HG03442 (cell line): ENCODE measurements at regions not wholly inside any gene's neighbourhood (a gene's known extent, or its start where the extent isn't known, plus 50 kb on each side); places are given as distances from the start of the nearest gene placed in this dataset.

Source experiments
- ATAC-seq: cut with Tn5 transposase; IDR thresholded peaks from one replicate; pipeline ENCODE4 v1.9.1; 2021; ENCODE audit warnings: mild to moderate bottlenecking, moderate library complexity; ENCODE audit not compliant: unreplicated experiment

DNA sequence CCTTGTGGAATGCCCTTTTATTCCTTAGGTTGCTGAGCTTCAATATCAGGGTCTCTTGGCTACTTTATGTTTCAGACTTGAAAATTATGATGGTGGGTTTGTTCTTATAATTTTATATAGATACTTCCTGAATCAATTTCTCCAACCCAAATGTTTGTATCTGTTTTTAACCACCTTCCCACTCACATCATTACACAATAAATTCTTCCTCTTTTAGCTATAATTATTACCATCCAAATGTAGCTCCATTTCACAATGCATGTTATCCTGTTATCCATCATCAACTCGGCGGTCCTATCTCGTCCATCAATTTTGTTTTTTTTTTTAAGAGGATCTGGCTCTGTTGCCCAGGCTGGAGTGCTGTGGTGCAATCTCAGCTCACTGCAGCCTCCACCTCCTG is 357.6 kb upstream of the ZP4 start:
- no peak for ATAC-seq

- no peak for ATAC-seq
These were observed 351.5 kb upstream of the ZP4 start for GRCh38 chr1:238242181-238242580.

- no peak for ATAC-seq
These were observed 350.9 kb upstream of the ZP4 start for GRCh38 chr1:238241607-238242006.

DNA sequence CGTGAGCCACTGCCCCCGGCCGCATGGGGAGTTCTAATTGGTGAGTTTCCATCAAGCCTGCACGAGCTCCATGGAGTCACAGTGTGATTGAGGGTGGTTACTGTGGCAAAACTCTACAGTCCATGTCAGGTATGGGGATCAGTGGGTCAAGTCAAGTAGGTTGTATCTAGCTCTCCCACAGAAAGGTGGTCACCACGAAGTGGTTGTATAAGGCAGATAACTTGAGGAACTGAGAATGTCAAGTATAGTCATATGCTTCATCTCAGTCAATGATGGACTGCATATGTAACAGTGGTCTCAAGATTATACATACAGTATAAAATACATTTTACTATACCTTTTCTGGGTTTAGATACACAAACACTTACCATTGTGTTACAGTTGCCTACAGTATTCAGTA is 348.6 kb upstream of the ZP4 start:
- ATAC-seq: no peak

GRCh38 chr1:238233966-238234365 is 343.2 kb upstream of the ZP4 start:
- ATAC-seq: no peak

DNA sequence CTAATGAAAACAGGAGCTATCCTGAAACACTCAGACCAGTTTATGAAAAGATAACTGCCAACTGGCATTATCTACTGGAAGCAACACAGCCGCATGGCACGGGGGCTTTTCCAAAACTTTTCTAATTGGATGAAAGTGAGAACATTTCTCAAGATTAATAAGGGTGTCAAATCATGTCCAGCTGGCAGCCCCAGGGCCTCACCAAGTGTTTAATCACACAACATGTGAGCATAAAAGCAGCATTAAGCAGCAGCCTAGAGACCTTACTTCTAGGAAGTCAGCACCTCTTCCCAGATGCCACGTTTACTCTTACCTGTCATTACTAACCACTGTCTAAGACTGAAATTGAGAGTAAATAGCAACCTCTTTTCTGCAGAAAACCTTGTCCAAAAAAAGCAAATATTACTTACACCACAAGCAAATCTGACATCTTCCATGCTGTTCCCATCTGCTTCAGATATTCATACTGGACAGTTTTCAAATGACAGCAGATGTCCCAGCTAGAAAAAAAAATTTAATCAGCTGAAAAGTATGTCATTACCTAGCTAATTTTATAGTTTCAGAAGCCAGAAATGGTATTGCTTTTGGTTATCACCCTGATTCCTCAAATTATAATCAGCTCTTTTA is 341.5 kb upstream of the ZP4 start:
- no peak for ATAC-seq

DNA sequence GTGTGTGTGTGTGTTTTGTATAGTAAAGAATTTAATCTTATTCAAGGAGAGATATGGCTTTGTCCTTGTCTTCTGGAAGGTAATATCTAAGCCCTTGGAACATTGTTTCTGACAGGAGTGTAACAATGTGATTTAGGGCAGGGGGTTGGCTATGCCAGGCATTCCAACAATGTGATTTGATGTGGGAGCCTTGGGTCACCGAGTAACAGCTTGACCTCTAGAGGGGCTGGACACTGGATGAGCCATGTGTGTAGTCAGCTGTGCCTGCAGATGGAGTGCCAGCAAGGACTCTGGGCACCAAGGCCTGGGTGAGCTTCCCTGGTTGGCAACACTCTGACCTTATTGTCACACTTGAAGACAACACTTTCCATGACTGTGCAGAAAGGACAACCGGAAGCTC is 336.1 kb upstream of the ZP4 start:
- ATAC-seq: no peak

DNA sequence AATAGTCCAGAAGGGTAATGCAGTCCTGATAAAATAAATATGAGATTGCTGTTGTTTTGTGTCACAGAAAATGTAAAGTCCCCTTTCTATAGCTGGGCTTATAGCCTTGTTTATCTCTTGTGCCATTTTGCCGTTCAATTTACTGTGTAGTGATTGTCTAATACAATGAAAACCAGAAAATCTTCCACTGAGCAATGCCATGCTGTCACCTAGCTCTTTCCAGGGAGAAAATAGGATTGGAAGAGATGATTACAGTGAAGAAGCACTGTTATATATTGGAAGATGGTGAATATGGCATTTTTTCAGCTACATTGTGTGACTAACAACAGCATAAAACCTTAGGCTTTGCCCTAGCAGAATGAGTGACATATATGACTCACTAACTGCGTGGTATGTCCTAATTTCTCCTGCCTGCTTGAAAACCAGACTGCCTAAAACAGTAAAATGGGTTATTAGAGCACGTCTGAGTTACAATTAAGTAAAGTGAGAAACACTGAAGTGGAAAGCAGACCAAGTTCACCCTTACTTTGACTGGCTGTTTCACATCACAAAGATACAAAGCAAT is 332.4 kb upstream of the ZP4 start:
- no peak for ATAC-seq

DNA sequence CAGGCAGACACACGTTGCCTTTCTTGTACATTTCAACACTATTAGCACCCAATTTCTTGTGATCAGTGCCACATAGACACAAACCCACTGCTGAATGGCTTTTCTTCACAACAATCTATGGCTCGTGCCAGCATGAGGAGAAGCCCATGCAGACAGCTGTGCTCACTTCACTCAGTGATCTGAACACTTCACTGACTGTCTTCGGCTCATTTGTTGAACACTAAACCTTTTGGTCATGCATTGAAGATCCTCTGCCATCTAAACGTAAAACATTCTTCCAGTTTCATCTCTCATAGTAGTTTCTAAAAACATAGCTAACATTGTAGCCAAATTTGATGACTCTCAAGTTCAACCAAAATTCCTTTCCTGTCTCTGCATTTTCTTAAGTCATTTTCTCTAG is 331.0 kb upstream of the ZP4 start:
- no peak for ATAC-seq

DNA sequence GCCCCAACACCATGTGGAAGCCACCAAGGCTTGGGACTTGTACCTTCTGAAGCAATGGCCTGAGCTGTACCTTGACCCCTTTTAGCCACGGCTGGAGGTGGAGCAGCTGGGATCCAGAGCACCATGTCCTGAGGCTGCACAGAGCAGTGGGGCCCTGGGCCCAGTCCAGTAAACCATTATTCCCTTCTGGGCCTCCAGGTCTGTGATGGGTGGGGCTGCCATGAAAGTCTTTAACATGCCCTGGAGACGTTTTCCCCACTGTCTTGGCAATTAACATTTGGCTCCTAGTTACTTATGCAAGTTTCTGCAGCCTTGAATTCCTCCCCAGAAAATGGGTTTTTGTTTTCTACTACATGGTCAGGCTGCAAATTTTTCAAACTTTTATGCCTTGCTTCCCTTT is 323.7 kb upstream of the ZP4 start:
- ATAC-seq: no peak

DNA sequence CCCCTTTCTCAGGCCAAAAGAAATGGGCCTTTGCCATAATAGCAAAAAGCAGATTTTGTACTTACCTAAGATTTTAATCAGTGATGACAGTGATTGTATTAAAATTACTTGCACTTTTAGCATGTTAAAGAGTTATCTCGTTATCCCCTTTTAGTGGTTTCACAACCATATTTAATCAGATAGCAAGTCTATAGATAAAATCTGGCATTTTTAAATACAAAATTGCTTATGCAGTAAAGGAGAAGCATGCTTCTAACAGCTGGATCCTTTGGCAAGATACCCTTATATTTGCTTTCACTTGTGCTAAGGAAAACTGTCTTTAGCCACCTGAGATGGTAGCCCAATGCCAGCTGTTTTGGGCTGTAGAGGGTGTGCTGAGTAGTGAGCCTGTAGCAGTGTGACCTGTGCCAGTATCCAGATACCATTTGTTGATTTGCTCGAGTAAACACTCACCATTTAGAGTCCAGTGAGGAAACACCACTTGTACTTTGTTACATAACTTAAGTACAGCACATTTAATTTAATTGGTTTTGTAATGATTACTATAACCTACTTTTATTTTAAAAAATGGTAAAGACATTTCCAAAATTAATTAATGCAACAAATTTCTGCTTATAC is 314.4 kb upstream of the ZP4 start:
- ATAC-seq: no peak

GRCh38 chr1:238201992-238202391 is 311.3 kb upstream of the ZP4 start:
- no peak for ATAC-seq

DNA sequence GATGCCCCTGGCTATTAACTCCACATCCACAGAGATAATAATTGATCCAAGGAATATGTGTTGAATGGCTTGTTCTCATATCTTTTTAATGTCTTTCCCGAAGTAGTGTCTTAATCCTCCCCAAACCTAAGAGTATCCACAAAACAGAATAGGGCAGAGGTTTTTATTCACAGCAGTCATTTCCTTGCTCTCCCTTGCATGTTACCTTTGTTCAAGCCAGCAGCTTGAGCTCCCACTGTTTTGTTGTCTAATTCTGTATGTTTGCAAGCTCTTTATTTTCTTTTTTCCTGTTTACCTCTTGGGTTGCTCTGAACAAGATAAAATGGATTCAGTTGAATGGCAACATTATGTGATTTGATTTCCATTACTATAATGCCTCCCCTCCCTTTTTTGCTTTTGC is 308.6 kb upstream of the ZP4 start:
- ATAC-seq: no peak

- ATAC-seq: no peak
These were observed 305.8 kb upstream of the ZP4 start for GRCh38 chr1:238196516-238196915.

DNA sequence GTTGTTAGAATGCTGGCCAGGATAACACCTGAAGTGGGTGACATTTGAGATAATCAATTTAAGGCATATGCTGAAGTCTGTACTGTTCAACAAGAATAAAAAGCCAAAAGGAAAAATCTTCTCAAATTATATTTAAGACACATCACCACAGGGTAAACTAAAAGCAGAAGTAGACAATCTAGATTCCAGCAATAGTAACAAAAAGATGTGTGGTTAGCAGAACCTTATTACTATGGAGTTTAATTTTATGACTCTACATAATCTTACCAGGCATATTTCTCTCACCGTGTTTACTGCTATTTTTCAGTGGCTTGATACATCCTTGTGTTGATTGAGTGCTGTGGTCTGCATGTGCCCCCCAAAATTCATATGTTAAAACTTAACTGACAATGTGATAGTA is 300.4 kb upstream of the ZP4 start:
- no peak for ATAC-seq

- ATAC-seq: no peak
These were observed 296.8 kb upstream of the ZP4 start for GRCh38 chr1:238187575-238187949.

DNA sequence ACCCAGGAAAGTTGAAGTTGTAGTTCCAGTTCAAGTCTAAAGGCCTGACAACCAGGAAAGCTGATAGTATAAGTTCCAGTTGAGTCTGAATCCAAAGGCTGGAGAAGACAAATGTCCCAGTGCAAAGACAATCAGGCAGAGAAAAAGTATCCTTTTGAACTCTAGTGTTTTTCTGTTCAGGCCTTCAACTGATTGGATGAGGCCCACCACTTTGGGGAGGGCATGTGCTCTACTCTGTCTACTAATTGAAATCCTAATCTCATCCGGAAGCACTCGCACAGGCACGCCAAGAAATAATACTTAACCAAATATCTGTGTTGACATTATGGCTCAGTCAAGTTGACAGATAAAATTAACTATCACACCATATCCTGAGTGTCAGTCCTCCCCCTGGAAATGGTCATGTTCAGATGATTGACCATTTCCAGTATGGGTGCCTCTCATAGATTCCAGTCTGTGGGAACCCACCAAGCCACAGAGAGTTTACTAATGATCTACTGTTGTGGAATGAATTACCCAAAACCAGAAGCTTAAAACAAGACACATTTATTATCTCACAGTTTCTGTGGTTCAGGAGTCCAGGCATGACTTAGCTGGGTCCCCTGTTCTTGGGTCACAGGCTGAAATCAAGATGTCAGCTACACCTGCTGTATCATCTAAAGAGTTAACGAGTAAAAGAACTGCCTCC is 296.3 kb upstream of the ZP4 start:
- ATAC-seq: no peak

GRCh38 chr1:238177960-238178645 is 287.4 kb upstream of the ZP4 start:
- ATAC-seq: no peak

GRCh38 chr1:238177351-238177750 is 286.6 kb upstream of the ZP4 start:
- no peak for ATAC-seq

DNA sequence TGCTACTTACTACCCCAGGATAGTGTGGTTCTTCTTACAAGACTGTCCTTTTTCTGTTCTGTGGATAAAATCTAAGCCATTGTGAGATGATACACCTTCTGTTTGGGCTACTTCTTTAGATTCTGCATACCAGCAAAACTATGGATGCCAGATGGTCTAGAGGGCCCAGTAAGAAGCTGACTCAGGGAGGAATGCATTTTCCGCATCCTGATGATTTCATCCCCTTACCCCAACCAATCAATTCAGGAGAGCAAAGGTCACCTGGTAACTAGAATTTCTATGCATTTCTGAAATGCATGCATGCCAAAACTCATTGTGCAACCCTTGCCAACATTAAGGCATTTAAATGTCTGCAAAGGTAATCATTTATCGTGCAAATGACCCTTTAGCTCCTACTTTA is 285.7 kb upstream of the ZP4 start:
- ATAC-seq: no peak

DNA sequence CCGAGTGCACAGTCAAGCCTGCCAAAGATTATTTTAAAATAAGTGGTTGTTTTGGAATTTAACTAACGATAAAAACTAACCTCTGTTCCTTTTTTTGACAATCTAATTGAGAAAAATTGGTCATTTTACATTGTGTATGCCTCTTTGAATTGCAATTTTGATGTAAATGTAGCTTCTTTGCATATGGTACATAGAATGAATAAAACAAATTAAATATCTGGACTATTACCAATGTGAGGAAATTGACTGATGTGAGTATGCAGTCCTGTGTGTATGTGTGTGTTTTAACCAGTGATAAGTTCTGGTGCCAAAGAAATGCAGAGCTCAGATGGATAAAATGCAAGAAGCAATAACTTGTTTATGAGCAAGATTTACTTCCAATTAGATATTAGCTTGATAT is 281.3 kb upstream of the ZP4 start:
- no peak for ATAC-seq

GRCh38 chr1:238161955-238162354 is 271.2 kb upstream of the ZP4 start:
- ATAC-seq: no peak
